ENCODE measurements at regions not wholly inside any gene's neighbourhood (a gene's known extent, or its start where the extent isn't known, plus 50 kb on each side); places are given as distances from the start of the nearest gene placed in this dataset.

DNA sequence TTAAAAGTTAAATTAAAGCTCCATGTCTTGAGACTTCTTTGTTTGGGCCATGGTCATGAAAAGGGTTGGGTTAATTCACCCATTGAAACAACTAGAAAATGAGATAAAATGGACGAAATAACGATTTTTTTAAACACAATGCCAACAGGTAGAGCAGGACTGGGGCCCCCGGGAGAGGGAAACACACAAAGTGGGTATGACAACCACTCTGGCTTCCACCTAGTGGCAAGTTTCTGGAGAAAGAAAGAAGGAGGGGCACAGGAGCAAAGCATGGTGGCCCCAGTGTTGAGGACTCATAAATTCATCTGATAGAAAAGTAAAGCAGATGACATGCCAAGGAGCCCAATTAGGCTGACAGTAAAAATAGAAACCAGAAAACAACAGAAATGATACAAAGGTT lies 68.4 kb downstream of the MYEOV start:
- CTCF ChIA-PET, result interaction anchor here (0.9 to 1.2 kb wide), 2 partner anchors 122 to 231 kb away, joined by 3 to 5 read pairs; no protein-coding TSS in a partner anchor
- no peak overlapping the region for H3K27ac Mint-ChIP-seq
- no peak for DNase-seq (ENCODE audit: low spot score)
- POLR2A ChIA-PET, result no interaction called here
- H3K9me3 Mint-ChIP-seq, result peaks cover 10% of the 10 kb centered on the region
- no peak for ATAC-seq
- no peaks in the 10 kb centered on the region for H3K27me3 Mint-ChIP-seq (ENCODE audit: low read depth)
- H3K36me3 Mint-ChIP-seq, result 0 out of 2 replicates have a peak, but pooled peaks cover 4% of the 10 kb centered on the region
- no peak overlapping the region for H3K4me3 Mint-ChIP-seq
- TF ChIP-seq, protein P1, sequence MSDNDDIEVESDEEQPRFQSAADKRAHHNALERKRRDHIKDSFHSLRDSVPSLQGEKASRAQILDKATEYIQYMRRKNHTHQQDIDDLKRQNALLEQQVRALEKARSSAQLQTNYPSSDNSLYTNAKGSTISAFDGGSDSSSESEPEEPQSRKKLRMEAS (CRISPR knock-in tag; IDR thresholded peaks at IDR 0.05), result no peak
- no peak for TF ChIP-seq ZNF121 (CRISPR knock-in tag; IDR thresholded peaks at IDR 0.05)
- peaks cover 5% of the 10 kb centered on the region; the same call in 1 of the 2 replicates for H3K4me1 Mint-ChIP-seq

DNA sequence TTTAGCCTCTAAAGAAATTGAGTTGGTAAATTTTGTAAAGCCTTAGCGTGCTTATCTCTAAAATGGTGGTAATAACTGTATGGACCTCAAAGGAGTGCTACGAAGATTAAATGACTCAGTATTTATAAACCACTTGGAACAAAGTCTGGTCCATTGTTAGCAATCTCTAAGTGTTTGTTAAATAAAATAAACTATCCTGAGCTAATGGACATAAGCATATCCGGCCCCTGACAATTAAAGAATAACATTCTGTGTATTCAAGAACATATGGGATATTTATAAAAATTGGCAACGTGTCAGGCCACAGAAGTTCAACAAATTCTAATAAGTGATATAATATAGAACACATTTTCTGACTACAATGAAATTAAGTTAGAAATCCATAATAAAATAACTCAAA lies 71.0 kb downstream of the MYEOV start:
- DNase-seq (ENCODE audit: low spot score) (no peak), ATAC-seq (no peak)
- Mint-ChIP-seq H3K27ac (no peak overlapping the region), H3K4me3 (no peak overlapping the region), H3K36me3 (peaks cover 13% of the 10 kb centered on the region), H3K4me1 (peaks cover 5% of the 10 kb centered on the region; the same call in 1 of the 2 replicates), H3K27me3 (ENCODE audit: low read depth) (no peaks in the 10 kb centered on the region), H3K9me3 (peaks cover 18% of the 10 kb centered on the region)
- TF ChIP-seq ATF1 (CRISPR knock-in tag; IDR thresholded peaks at IDR 0.05) (no peak), ETV6 (CRISPR knock-in tag; IDR thresholded peaks at IDR 0.05) (no peak)
- TF ChIP-seq, protein P2, sequence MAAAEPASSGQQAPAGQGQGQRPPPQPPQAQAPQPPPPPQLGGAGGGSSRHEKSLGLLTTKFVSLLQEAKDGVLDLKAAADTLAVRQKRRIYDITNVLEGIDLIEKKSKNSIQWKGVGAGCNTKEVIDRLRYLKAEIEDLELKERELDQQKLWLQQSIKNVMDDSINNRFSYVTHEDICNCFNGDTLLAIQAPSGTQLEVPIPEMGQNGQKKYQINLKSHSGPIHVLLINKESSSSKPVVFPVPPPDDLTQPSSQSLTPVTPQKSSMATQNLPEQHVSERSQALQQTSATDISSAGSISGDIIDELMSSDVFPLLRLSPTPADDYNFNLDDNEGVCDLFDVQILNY (CRISPR knock-in tag; IDR thresholded peaks at IDR 0.05), result no peak
- TF ChIP-seq, protein P3, sequence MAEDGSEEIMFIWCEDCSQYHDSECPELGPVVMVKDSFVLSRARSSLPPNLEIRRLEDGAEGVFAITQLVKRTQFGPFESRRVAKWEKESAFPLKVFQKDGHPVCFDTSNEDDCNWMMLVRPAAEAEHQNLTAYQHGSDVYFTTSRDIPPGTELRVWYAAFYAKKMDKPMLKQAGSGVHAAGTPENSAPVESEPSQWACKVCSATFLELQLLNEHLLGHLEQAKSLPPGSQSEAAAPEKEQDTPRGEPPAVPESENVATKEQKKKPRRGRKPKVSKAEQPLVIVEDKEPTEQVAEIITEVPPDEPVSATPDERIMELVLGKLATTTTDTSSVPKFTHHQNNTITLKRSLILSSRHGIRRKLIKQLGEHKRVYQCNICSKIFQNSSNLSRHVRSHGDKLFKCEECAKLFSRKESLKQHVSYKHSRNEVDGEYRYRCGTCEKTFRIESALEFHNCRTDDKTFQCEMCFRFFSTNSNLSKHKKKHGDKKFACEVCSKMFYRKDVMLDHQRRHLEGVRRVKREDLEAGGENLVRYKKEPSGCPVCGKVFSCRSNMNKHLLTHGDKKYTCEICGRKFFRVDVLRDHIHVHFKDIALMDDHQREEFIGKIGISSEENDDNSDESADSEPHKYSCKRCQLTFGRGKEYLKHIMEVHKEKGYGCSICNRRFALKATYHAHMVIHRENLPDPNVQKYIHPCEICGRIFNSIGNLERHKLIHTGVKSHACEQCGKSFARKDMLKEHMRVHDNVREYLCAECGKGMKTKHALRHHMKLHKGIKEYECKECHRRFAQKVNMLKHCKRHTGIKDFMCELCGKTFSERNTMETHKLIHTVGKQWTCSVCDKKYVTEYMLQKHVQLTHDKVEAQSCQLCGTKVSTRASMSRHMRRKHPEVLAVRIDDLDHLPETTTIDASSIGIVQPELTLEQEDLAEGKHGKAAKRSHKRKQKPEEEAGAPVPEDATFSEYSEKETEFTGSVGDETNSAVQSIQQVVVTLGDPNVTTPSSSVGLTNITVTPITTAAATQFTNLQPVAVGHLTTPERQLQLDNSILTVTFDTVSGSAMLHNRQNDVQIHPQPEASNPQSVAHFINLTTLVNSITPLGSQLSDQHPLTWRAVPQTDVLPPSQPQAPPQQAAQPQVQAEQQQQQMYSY (CRISPR knock-in tag; IDR thresholded peaks at IDR 0.05), result no peak
- ChIA-PET POLR2A (no interaction called here), CTCF (interaction anchor here (1.5 kb wide), 1 partner anchor 263 kb away, joined by 3 read pairs; no protein-coding TSS in a partner anchor)

DNA sequence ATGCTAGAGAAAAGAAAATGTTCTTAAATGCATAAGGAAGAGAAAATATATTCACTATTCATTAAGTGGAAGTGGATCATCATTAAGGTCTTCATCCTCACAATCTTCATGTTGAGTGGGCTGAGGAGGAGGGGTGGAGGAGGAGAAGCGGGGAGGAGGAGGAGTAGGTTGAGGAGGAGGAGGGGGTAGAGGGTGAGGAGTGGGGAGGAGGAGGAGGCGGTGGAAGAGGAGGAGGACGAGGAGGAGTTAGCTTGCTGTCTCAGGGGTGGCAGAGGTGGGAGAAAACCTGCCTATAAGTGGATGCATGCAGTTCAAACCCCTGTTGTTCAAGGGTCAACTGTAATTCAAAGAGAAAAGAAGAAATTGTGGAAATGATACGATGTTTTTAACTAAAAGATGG lies 71.6 kb downstream of the MYEOV start:
- H3K9me3 Mint-ChIP-seq, result peaks cover 16% of the 10 kb centered on the region
- TF ChIP-seq SP1 (CRISPR knock-in tag; conservative IDR thresholded peaks at IDR 0.05) (no peak), CREM (CRISPR knock-in tag; IDR thresholded peaks at IDR 0.05) (no peak), ZNF263 (CRISPR knock-in tag; IDR thresholded peaks at IDR 0.05; ENCODE audit: low read depth) (peak; percentile 70; the same call in 1 of the 2 replicates), MXD4 (CRISPR knock-in tag; IDR thresholded peaks at IDR 0.05; ENCODE audit: borderline replicate concordance) (no peak), SMAD4 (CRISPR knock-in tag; IDR thresholded peaks at IDR 0.05) (no peak)
- TF ChIP-seq, protein P4, sequence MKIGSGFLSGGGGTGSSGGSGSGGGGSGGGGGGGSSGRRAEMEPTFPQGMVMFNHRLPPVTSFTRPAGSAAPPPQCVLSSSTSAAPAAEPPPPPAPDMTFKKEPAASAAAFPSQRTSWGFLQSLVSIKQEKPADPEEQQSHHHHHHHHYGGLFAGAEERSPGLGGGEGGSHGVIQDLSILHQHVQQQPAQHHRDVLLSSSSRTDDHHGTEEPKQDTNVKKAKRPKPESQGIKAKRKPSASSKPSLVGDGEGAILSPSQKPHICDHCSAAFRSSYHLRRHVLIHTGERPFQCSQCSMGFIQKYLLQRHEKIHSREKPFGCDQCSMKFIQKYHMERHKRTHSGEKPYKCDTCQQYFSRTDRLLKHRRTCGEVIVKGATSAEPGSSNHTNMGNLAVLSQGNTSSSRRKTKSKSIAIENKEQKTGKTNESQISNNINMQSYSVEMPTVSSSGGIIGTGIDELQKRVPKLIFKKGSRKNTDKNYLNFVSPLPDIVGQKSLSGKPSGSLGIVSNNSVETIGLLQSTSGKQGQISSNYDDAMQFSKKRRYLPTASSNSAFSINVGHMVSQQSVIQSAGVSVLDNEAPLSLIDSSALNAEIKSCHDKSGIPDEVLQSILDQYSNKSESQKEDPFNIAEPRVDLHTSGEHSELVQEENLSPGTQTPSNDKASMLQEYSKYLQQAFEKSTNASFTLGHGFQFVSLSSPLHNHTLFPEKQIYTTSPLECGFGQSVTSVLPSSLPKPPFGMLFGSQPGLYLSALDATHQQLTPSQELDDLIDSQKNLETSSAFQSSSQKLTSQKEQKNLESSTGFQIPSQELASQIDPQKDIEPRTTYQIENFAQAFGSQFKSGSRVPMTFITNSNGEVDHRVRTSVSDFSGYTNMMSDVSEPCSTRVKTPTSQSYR (CRISPR knock-in tag; IDR thresholded peaks at IDR 0.05), result no peak
- peaks cover 14% of the 10 kb centered on the region for H3K36me3 Mint-ChIP-seq
- no peak overlapping the region for H3K4me3 Mint-ChIP-seq
- DNase-seq (ENCODE audit: low spot score) (no peak), ATAC-seq (no peak)
- H3K27me3 Mint-ChIP-seq (ENCODE audit: low read depth), result no peaks in the 10 kb centered on the region
- ChIA-PET POLR2A (interaction anchor here (0.7 kb wide), 1 partner anchor 270 kb away, joined by 3 read pairs; no protein-coding TSS in a partner anchor), CTCF (interaction anchor here (0.6 to 1.5 kb wide), 3 partner anchors 83 to 651 kb away, joined by 3 to 6 read pairs (median 3); no protein-coding TSS in a partner anchor)
- no peak overlapping the region for H3K27ac Mint-ChIP-seq
- H3K4me1 Mint-ChIP-seq, result peaks cover 5% of the 10 kb centered on the region; the same call in 1 of the 2 replicates
